Hepatocyte (in vitro differentiated cells): ENCODE measurements at regions not wholly inside any gene's neighbourhood (a gene's known extent, or its start where the extent isn't known, plus 50 kb on each side); places are given as distances from the start of the nearest gene placed in this dataset.

Source experiments
- DNase-seq: peaks from one replicate; pipeline ENCODE4 v3.0.0-alpha.2; 2016; ENCODE audit warnings: low spot score
- H2AFZ ChIP-seq: fragments of 200-600 bp; sonication (generic); 2 replicates; pipeline ENCODE4 v1.6.0; 2016; ENCODE audit warnings: antibody characterized with exemption, mild to moderate bottlenecking
- H3K27ac ChIP-seq: fragments of 200-600 bp; sonication (generic); 2 replicates; pipeline ENCODE4 v1.5.1; 2016; ENCODE audit warnings: mild to moderate bottlenecking
- H3K27me3 ChIP-seq: fragments of 200-600 bp; sonication (generic); 2 replicates; pipeline ENCODE4 v1.6.1; 2016
- H3K36me3 ChIP-seq: fragments of 200-600 bp; sonication (generic); replicated peaks from 2 replicates; pipeline ENCODE4 v1.5.1; 2016; ENCODE audit warnings: low read depth; ENCODE audit not compliant: insufficient read depth
- H3K4me1 ChIP-seq: fragments of 200-600 bp; sonication (generic); 2 replicates; pipeline ENCODE4 v1.5.1; 2016; ENCODE audit warnings: mild to moderate bottlenecking, moderate library complexity; ENCODE audit not compliant: insufficient read depth
- H3K4me2 ChIP-seq: fragments of 200-600 bp; sonication (generic); 2 replicates; pipeline ENCODE4 v1.6.0; 2016
- H3K4me3 ChIP-seq: fragments of 200-600 bp; sonication (generic); 2 replicates; pipeline ENCODE4 v1.5.1; 2016; ENCODE audit warnings: mild to moderate bottlenecking
- H3K79me2 ChIP-seq: fragments of 200-600 bp; sonication (generic); 2 replicates; pipeline ENCODE4 v1.6.0; 2017; ENCODE audit warnings: mild to moderate bottlenecking
- H3K9me2 ChIP-seq: fragments of 200-600 bp; sonication (generic); replicated peaks from 2 replicates; pipeline ENCODE4 v1.6.0; 2017; ENCODE audit warnings: mild to moderate bottlenecking; ENCODE audit not compliant: insufficient read depth
- H3K9me3 ChIP-seq: fragments of 200-600 bp; sonication (generic); 2 replicates; pipeline ENCODE4 v1.5.1; 2016; ENCODE audit warnings: low read depth, mild to moderate bottlenecking
- H4K20me1 ChIP-seq: fragments of 200-600 bp; sonication (generic); 2 replicates; pipeline ENCODE4 v1.6.0; 2016; ENCODE audit warnings: mild to moderate bottlenecking; ENCODE audit not compliant: insufficient read depth, poor library complexity, severe bottlenecking
- CTCF ChIP-seq: fragments of 200-600 bp; sonication (generic); IDR thresholded peaks from 2 replicates; pipeline ENCODE4 v1.5.1; 2016; ENCODE audit warnings: antibody characterized with exemption, mild to moderate bottlenecking; ENCODE audit not compliant: poor library complexity
- EZH2 ChIP-seq: fragments of 200-600 bp; sonication (generic); IDR thresholded peaks from 2 replicates; pipeline ENCODE4 v1.6.1; 2016; ENCODE audit warnings: antibody characterized with exemption, mild to moderate bottlenecking, borderline replicate concordance
- EZH2phosphoT487 ChIP-seq: fragments of 200-600 bp; sonication (generic); IDR thresholded peaks from one replicate; pipeline ENCODE4 v1.6.1; 2018; ENCODE audit warnings: antibody characterized with exemption, mild to moderate bottlenecking, low read depth, moderate library complexity; ENCODE audit not compliant: unreplicated experiment, severe bottlenecking
- WGBS: methylation state at CpG from one replicate; pipeline ENCODE4 v1.1.6; 2016; ENCODE audit warnings: low lambda C conversion rate; ENCODE audit errors: missing lambda C conversion rate; 5-methylcytosine and 5-hydroxymethylcytosine counted together

DNA sequence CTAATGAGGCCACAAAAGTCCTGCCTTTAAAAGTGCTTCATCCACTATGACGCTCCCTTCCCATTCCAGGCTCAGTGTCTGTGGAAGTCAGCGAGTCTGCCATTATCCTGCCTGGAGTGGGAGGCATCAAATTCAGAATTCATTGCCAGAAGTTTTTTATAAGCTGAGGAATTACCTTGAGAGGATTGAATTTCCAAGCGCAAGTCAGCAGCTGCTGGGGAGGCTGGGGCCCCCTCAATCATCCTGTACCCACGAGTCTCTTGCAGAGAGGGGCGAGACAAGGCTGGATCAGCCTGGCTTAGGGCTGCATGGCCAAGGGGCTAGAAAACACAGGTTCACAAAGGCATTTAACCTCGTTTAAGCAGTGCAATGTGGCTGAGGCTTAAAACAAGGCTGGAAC is 170.5 kb upstream of the NOCT start:
- Histone ChIP-seq H3K4me3 (no peak overlapping the region), H3K36me3 (no peaks in the 10 kb centered on the region), H4K20me1 (no peaks in the 10 kb centered on the region), H3K4me1 (peaks cover 9% of the 10 kb centered on the region), H3K9me3 (no peaks in the 10 kb centered on the region), H3K9me2 (no peaks in the 10 kb centered on the region), H3K27ac (peak overlapping the region; percentile 47), H2AFZ (peak overlapping the region; percentile 27), H3K79me2 (no peaks in the 10 kb centered on the region), H3K27me3 (no peaks in the 10 kb centered on the region), H3K4me2 (peak overlapping the region; percentile 27)
- TF ChIP-seq EZH2phosphoT487 (no peak), CTCF (no peak), EZH2 (no peak)
- no peak for DNase-seq
- WGBS, result 54% methylated on average over 6 of the region's 6 CpGs

GRCh38 chr4:138843616-138844015 is 172.0 kb upstream of the NOCT start:
- 76% methylated on average over 7 of the region's 7 CpGs for WGBS
- no peak overlapping the region for H2AFZ ChIP-seq
- H3K4me3 ChIP-seq, result no peak overlapping the region
- H3K4me2 ChIP-seq, result no peak overlapping the region
- H3K27me3 ChIP-seq, result no peaks in the 10 kb centered on the region
- no peaks in the 10 kb centered on the region for H3K36me3 ChIP-seq
- TF ChIP-seq EZH2, result no peak
- no peaks in the 10 kb centered on the region for H4K20me1 ChIP-seq
- H3K9me2 ChIP-seq, result no peaks in the 10 kb centered on the region
- DNase-seq, result peak; percentile 38
- H3K27ac ChIP-seq, result no peak overlapping the region
- no peaks in the 10 kb centered on the region for H3K79me2 ChIP-seq
- no peaks in the 10 kb centered on the region for H3K9me3 ChIP-seq
- H3K4me1 ChIP-seq, result peaks cover 9% of the 10 kb centered on the region

DNA sequence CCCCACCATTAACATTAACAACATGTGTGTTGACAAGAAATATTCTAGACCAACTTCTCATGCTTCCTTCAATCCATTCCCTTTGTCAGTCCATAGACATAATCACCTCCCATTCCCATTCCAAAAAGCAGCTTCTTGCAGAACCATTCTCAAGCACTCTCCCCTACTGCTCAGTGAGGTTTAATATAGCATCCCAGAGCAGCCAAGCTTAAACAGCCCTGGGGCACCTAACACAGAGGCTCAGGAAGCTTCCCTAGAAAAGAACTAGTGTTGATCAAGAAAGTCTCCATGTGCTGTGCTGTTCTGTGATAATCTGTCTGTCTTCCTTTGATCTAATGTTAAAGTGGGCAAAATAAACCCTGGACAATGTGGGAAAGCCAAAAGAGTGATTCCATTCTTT is 174.2 kb upstream of the NOCT start:
- DNase-seq, result no peak
- H2AFZ ChIP-seq, result no peak overlapping the region
- H3K9me3 ChIP-seq, result no peaks in the 10 kb centered on the region
- H3K36me3 ChIP-seq, result no peaks in the 10 kb centered on the region
- no peak overlapping the region for H3K4me2 ChIP-seq
- H3K27me3 ChIP-seq, result no peaks in the 10 kb centered on the region
- H3K79me2 ChIP-seq, result no peaks in the 10 kb centered on the region
- no peak overlapping the region for H3K4me3 ChIP-seq
- no peaks in the 10 kb centered on the region for H3K9me2 ChIP-seq
- peaks cover 13% of the 10 kb centered on the region for H3K4me1 ChIP-seq
- no peak overlapping the region for H3K27ac ChIP-seq
- no peak for TF ChIP-seq EZH2
- no peak for TF ChIP-seq CTCF
- TF ChIP-seq EZH2phosphoT487, result no peak
- no peaks in the 10 kb centered on the region for H4K20me1 ChIP-seq

- Histone ChIP-seq H3K4me1 (peaks cover 4% of the 10 kb centered on the region), H3K4me2 (no peak overlapping the region), H3K79me2 (no peaks in the 10 kb centered on the region), H3K4me3 (no peak overlapping the region), H3K9me3 (no peaks in the 10 kb centered on the region), H3K9me2 (no peaks in the 10 kb centered on the region), H3K27ac (no peak overlapping the region), H3K36me3 (no peaks in the 10 kb centered on the region), H2AFZ (no peak overlapping the region), H4K20me1 (no peaks in the 10 kb centered on the region), H3K27me3 (no peaks in the 10 kb centered on the region)
- 61% methylated on average over 4 of the region's 4 CpGs for WGBS
- no peak for TF ChIP-seq CTCF
- no peak for TF ChIP-seq EZH2
- TF ChIP-seq EZH2phosphoT487, result no peak
- no peak for DNase-seq
These were observed 177.3 kb upstream of the NOCT start for GRCh38 chr4:138838251-138838650.
